HCT116 (cell line): ENCODE measurements at regions not wholly inside any gene's neighbourhood (a gene's known extent, or its start where the extent isn't known, plus 50 kb on each side); places are given as distances from the start of the nearest gene placed in this dataset.

Source experiments
- ATAC-seq: fragments of 200-7000 bp; cut with Tn5 transposase; 2 replicates; pipeline ENCODE4 v1.9.1; 2020; ENCODE audit warnings: mild to moderate bottlenecking, moderate library complexity
- BruUV-seq: library from RNA; stranded (reverse); fragments of 400-500 nt; replicated peaks from 2 replicates; lab custom pipeline; 2021; lab: Mats Ljungman, UMichigan
- CTCF ChIA-PET: fragments of 300-600 bp; sonication (Branson Sonifier 250); formaldehyde crosslinking; loops from one replicate; lab custom pipeline; 2021; ENCODE audit warnings: antibody characterized with exemption; lab: Charles Lee
- POLR2A ChIA-PET: fragments of 300-600, 350-600 bp; sonication (Branson Sonifier 250); formaldehyde crosslinking; loops from one replicate; lab custom pipeline; 2021; ENCODE audit warnings: antibody characterized with exemption; lab: Charles Lee
- RAD21 ChIA-PET, 2 experiments: fragments of 300-600 bp; sonication (Branson Sonifier 250); formaldehyde crosslinking; loops; one replicate each; lab custom pipeline; 2023; ENCODE audit warnings: low total read pairs in 2 of 2; ENCODE audit not compliant: uncharacterized antibody in 2 of 2, unreplicated experiment in 2 of 2, low non-redundant PET in 1 of 2; lab: Charles Lee
- DNase-seq: peaks from one replicate; pipeline ENCODE4 v3.0.0-alpha.2; 2010; ENCODE audit warnings: low read depth, low spot score
- H2AFZ ChIP-seq: fragments of 200-600 bp; shearing (Covaris generic), sonication (generic); 2 replicates; pipeline ENCODE4 v1.6.1; 2017; ENCODE audit warnings: low read depth, mixed run types, mixed read lengths, antibody characterized with exemption, low read length; ENCODE audit not compliant: poor library complexity, severe bottlenecking
- H3K27ac ChIP-seq: 2 replicates; pipeline ENCODE4 v1.5.1; 2012; ENCODE audit warnings: low read depth, low read length
- H3K27me3 ChIP-seq: fragments of 200-600 bp; sonication (generic); 2 replicates; pipeline ENCODE4 v1.6.1; 2016; ENCODE audit warnings: mixed run types, low read length, mixed read lengths; ENCODE audit not compliant: insufficient read depth
- H3K36me3 ChIP-seq, 2 experiments: fragments of 200-500 bp in 1 of 2; fragments of 200-600 bp in 1 of 2; sonication (Bioruptor generic) in 1 of 2; sonication (generic) in 1 of 2; 2 replicates each; pipeline versions ENCODE4 v1.5.1 to v1.6.1; 2014 to 2016; ENCODE audit warnings: low read length in 2 of 2, inconsistent platforms in 1 of 2, mixed read lengths in 1 of 2, mixed run types in 1 of 2; ENCODE audit not compliant: insufficient read depth in 2 of 2, control insufficient read depth in 1 of 2
- H3K4me1 ChIP-seq, 2 experiments: fragments of 200-600 bp in 1 of 2; sonication (generic) in 1 of 2; 2 replicates each; pipeline versions ENCODE4 v1.5.1 to v1.6.1; 2012 to 2017; ENCODE audit warnings: low read length in 2 of 2, inconsistent platforms in 1 of 2, mild to moderate bottlenecking in 1 of 2, mixed read lengths in 1 of 2, mixed run types in 1 of 2, moderate library complexity in 1 of 2; ENCODE audit not compliant: insufficient read depth in 2 of 2, control insufficient read depth in 1 of 2
- H3K4me2 ChIP-seq: fragments of 200-600 bp; sonication (generic); 2 replicates; pipeline ENCODE4 v1.6.1; 2017; ENCODE audit warnings: mixed run types, low read length, mixed read lengths
- H3K4me3 ChIP-seq, 2 experiments: fragments of 200-600 bp in 1 of 2; sonication (generic) in 1 of 2; replicated peaks in 1 of 2; 2 replicates each; pipeline ENCODE4 v1.5.1; 2011 to 2016; ENCODE audit warnings: low read length in 2 of 2, control low read depth in 1 of 2, low read depth in 1 of 2, mild to moderate bottlenecking in 1 of 2, mixed read lengths in 1 of 2, mixed run types in 1 of 2
- H3K79me2 ChIP-seq: fragments of 200-600 bp; sonication (generic); 2 replicates; pipeline ENCODE4 v1.6.1; 2017; ENCODE audit warnings: mild to moderate bottlenecking, mixed run types, low read length, moderate library complexity, mixed read lengths; ENCODE audit not compliant: insufficient read depth
- H3K9ac ChIP-seq: fragments of 200-600 bp; sonication (generic); 2 replicates; pipeline ENCODE4 v1.6.1; 2016; ENCODE audit warnings: low read length, mixed read lengths
- H3K9me2 ChIP-seq: fragments of 200-600 bp; sonication (generic), shearing (Covaris generic); 2 replicates; pipeline ENCODE4 v1.6.1; 2017; ENCODE audit warnings: mixed run types, mild to moderate bottlenecking, moderate library complexity; ENCODE audit not compliant: insufficient read depth
- H3K9me3 ChIP-seq, 2 experiments: fragments of 200-500 bp in 1 of 2; fragments of 200-600 bp in 1 of 2; sonication (Bioruptor generic) in 1 of 2; sonication (generic) in 1 of 2; 2 replicates each; pipeline ENCODE4 v1.6.1; 2014 to 2017; ENCODE audit warnings: low read length in 2 of 2, mixed read lengths in 2 of 2, inconsistent platforms in 1 of 2, low read depth in 1 of 2, mild to moderate bottlenecking in 1 of 2, mixed run types in 1 of 2, moderate library complexity in 1 of 2; ENCODE audit not compliant: control insufficient read depth in 1 of 2, insufficient read depth in 1 of 2
- H4K20me1 ChIP-seq: fragments of 200-600 bp; sonication (generic), shearing (Covaris generic); 2 replicates; pipeline ENCODE4 v1.6.1; 2017; ENCODE audit warnings: mixed run types, mild to moderate bottlenecking, moderate library complexity; ENCODE audit not compliant: insufficient read depth
- CBX3 ChIP-seq: IDR thresholded peaks from 2 replicates; pipeline ENCODE4 v1.6.1; 2012; ENCODE audit warnings: low read depth
- CEBPB ChIP-seq: IDR thresholded peaks from 2 replicates; pipeline ENCODE4 v1.6.1; 2012; ENCODE audit warnings: low read depth
- EGR1 ChIP-seq: IDR thresholded peaks from 2 replicates; pipeline ENCODE4 v1.6.1; 2012; ENCODE audit warnings: low read depth
- ELF1 ChIP-seq: IDR thresholded peaks from 2 replicates; pipeline ENCODE4 v1.6.1; 2012; ENCODE audit warnings: low read depth, borderline replicate concordance
- EZH2 ChIP-seq: fragments of 200-600 bp; sonication (generic); IDR thresholded peaks from 2 replicates; pipeline ENCODE4 v1.6.1; 2017; ENCODE audit warnings: antibody characterized with exemption, mixed run types
- EZH2phosphoT487 ChIP-seq: fragments of 200-600 bp; IDR thresholded peaks from 2 replicates; pipeline ENCODE4 v1.6.1; 2018; ENCODE audit warnings: antibody characterized with exemption, borderline replicate concordance
- JUND ChIP-seq: IDR thresholded peaks from 2 replicates; pipeline ENCODE4 v1.6.1; 2012
- POLR2A ChIP-seq: IDR thresholded peaks from 2 replicates; pipeline ENCODE4 v1.7.0; 2011; ENCODE audit warnings: borderline replicate concordance; ENCODE audit not compliant: insufficient read depth, insufficient read length; ENCODE audit errors: extremely low read depth
- RAD21 ChIP-seq: IDR thresholded peaks from 2 replicates; pipeline ENCODE4 v1.6.1; 2012; ENCODE audit warnings: low read depth, mild to moderate bottlenecking
- SIN3A ChIP-seq: IDR thresholded peaks from 2 replicates; pipeline ENCODE4 v1.6.1; 2012; ENCODE audit warnings: low read depth
- SRF ChIP-seq: IDR thresholded peaks from 2 replicates; pipeline ENCODE4 v1.6.1; 2012; ENCODE audit warnings: low read depth
- TCF7L2 ChIP-seq: IDR thresholded peaks from 2 replicates; pipeline ENCODE4 v1.7.0; 2011; ENCODE audit warnings: borderline replicate concordance, inconsistent platforms; ENCODE audit not compliant: insufficient read depth, insufficient read length; ENCODE audit errors: extremely low read depth
- YY1 ChIP-seq: IDR thresholded peaks from 2 replicates; pipeline ENCODE4 v1.6.1; 2011; ENCODE audit warnings: low read length, low read depth, moderate library complexity, mild to moderate bottlenecking; ENCODE audit not compliant: insufficient replicate concordance; ENCODE audit errors: extremely low read depth
- ZFX ChIP-seq: fragments of 450-650 bp; IDR thresholded peaks from 2 replicates; pipeline ENCODE4 v1.6.1; 2017
- ZNF274 ChIP-seq: fragments of 200-500 bp; sonication (Bioruptor generic); IDR thresholded peaks from 2 replicates; pipeline ENCODE4 v1.6.1; 2014; ENCODE audit warnings: mild to moderate bottlenecking, low read depth, low read length, inconsistent platforms
- intact Hi-C: fragments of 100-400 bp; cut with micrococcal nuclease; formaldehyde crosslinking; loops from 2 replicates; pipeline ENCODE4 v1.10.0; 2022
- TF ChIP-seq, protein P1 (sequence below), 3 experiments: fragments of 200-600 bp in 1 of 3; sonication (generic) in 1 of 3; IDR thresholded peaks in 2 of 3; conservative IDR thresholded peaks in 1 of 3; 2 replicates each; pipeline ENCODE4 v1.5.1; 2012 to 2017; ENCODE audit warnings: low read depth in 2 of 3, low read length in 2 of 3, antibody characterized with exemption in 1 of 3, borderline replicate concordance in 1 of 3, control low read depth in 1 of 3, mild to moderate bottlenecking in 1 of 3, mixed read lengths in 1 of 3, mixed run types in 1 of 3, moderate library complexity in 1 of 3; ENCODE audit not compliant: insufficient read depth in 1 of 3
- TF ChIP-seq, protein P2 (sequence below): IDR thresholded peaks from 2 replicates; pipeline ENCODE4 v1.6.1; 2012; ENCODE audit warnings: low read depth
- TF ChIP-seq, protein P3 (sequence below): IDR thresholded peaks from 2 replicates; pipeline ENCODE4 v1.6.1; 2012
- TF ChIP-seq, protein P4 (sequence below): IDR thresholded peaks from 2 replicates; pipeline ENCODE4 v1.6.1; 2011; ENCODE audit warnings: mild to moderate bottlenecking, low read length, moderate library complexity; ENCODE audit not compliant: insufficient replicate concordance; ENCODE audit errors: extremely low read depth

DNA sequence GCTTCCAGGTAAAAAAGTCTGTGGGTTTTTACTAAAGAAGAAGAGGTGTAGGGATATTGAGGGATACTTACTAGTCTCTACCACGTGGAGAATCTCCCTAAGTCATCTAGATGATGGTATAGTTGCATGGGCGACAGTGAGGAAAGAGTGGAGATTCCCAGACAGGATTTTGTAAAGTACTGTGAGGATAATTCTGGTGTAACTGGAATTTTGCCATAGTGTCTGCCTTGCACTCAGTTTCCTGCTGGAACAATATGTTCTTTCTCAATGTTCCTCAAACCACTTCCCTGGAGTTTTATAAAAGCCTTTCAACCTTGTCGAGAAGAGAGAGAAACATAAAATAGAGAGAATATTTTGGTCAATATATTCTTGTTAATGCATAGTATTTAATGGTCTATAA lies 95.1 kb upstream of the WLS start:
- intact Hi-C loops, result no loop called here
- H2AFZ ChIP-seq, result no peak overlapping the region
- ATAC-seq, result no peak
- ChIA-PET RAD21 (no interaction called here), POLR2A (no interaction called here), CTCF (no interaction called here)
- no peaks in the 10 kb centered on the region for H3K9me2 ChIP-seq
- no peaks in the 10 kb centered on the region for H3K79me2 ChIP-seq
- no TSS peak for BruUV-seq
- no peaks in the 10 kb centered on the region for H3K27me3 ChIP-seq
- no peaks in the 10 kb centered on the region for H4K20me1 ChIP-seq
- H3K9me3 ChIP-seq, result no peaks in the 10 kb centered on the region
- H3K4me2 ChIP-seq, result no peak overlapping the region
- TF ChIP-seq TCF7L2 (no peak), YY1 (no peak), ELF1 (no peak), ZNF274 (no peak), SRF (no peak), SIN3A (no peak), EZH2phosphoT487 (no peak), EZH2 (no peak), CBX3 (no peak), RAD21 (no peak), ZFX (no peak), POLR2A (no peak), CEBPB (no peak), EGR1 (no peak), JUND (no peak)
- TF ChIP-seq, protein P1, sequence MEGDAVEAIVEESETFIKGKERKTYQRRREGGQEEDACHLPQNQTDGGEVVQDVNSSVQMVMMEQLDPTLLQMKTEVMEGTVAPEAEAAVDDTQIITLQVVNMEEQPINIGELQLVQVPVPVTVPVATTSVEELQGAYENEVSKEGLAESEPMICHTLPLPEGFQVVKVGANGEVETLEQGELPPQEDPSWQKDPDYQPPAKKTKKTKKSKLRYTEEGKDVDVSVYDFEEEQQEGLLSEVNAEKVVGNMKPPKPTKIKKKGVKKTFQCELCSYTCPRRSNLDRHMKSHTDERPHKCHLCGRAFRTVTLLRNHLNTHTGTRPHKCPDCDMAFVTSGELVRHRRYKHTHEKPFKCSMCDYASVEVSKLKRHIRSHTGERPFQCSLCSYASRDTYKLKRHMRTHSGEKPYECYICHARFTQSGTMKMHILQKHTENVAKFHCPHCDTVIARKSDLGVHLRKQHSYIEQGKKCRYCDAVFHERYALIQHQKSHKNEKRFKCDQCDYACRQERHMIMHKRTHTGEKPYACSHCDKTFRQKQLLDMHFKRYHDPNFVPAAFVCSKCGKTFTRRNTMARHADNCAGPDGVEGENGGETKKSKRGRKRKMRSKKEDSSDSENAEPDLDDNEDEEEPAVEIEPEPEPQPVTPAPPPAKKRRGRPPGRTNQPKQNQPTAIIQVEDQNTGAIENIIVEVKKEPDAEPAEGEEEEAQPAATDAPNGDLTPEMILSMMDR (IDR thresholded peaks at IDR 0.05 in 2 of 3, conservative IDR thresholded peaks at IDR 0.05 in 1 of 3; ENCODE audit: borderline replicate concordance in 1 of 3, insufficient read depth in 1 of 3, low read depth in 2 of 3, low read length in 2 of 3), result no peak
- TF ChIP-seq, protein P2, sequence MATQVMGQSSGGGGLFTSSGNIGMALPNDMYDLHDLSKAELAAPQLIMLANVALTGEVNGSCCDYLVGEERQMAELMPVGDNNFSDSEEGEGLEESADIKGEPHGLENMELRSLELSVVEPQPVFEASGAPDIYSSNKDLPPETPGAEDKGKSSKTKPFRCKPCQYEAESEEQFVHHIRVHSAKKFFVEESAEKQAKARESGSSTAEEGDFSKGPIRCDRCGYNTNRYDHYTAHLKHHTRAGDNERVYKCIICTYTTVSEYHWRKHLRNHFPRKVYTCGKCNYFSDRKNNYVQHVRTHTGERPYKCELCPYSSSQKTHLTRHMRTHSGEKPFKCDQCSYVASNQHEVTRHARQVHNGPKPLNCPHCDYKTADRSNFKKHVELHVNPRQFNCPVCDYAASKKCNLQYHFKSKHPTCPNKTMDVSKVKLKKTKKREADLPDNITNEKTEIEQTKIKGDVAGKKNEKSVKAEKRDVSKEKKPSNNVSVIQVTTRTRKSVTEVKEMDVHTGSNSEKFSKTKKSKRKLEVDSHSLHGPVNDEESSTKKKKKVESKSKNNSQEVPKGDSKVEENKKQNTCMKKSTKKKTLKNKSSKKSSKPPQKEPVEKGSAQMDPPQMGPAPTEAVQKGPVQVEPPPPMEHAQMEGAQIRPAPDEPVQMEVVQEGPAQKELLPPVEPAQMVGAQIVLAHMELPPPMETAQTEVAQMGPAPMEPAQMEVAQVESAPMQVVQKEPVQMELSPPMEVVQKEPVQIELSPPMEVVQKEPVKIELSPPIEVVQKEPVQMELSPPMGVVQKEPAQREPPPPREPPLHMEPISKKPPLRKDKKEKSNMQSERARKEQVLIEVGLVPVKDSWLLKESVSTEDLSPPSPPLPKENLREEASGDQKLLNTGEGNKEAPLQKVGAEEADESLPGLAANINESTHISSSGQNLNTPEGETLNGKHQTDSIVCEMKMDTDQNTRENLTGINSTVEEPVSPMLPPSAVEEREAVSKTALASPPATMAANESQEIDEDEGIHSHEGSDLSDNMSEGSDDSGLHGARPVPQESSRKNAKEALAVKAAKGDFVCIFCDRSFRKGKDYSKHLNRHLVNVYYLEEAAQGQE, result no peak
- TF ChIP-seq, protein P3, sequence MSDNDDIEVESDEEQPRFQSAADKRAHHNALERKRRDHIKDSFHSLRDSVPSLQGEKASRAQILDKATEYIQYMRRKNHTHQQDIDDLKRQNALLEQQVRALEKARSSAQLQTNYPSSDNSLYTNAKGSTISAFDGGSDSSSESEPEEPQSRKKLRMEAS, result no peak
- TF ChIP-seq, protein P4, sequence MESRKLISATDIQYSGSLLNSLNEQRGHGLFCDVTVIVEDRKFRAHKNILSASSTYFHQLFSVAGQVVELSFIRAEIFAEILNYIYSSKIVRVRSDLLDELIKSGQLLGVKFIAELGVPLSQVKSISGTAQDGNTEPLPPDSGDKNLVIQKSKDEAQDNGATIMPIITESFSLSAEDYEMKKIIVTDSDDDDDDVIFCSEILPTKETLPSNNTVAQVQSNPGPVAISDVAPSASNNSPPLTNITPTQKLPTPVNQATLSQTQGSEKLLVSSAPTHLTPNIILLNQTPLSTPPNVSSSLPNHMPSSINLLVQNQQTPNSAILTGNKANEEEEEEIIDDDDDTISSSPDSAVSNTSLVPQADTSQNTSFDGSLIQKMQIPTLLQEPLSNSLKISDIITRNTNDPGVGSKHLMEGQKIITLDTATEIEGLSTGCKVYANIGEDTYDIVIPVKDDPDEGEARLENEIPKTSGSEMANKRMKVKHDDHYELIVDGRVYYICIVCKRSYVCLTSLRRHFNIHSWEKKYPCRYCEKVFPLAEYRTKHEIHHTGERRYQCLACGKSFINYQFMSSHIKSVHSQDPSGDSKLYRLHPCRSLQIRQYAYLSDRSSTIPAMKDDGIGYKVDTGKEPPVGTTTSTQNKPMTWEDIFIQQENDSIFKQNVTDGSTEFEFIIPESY, result no peak
- H3K4me1 ChIP-seq, result peaks cover 25 to 32% of the 10 kb centered on the region in 2 experiments
- H3K9ac ChIP-seq, result no peak overlapping the region
- H3K36me3 ChIP-seq, result no peaks in the 10 kb centered on the region
- H3K27ac ChIP-seq, result no peak overlapping the region
- H3K4me3 ChIP-seq, result no peak overlapping the region
- DNase-seq, result no peak
